Mesenchymal stem cell (in vitro differentiated cells and primary cell): ENCODE measurements at regions not wholly inside any gene's neighbourhood (a gene's known extent, or its start where the extent isn't known, plus 50 kb on each side); places are given as distances from the start of the nearest gene placed in this dataset.

ENCODE experiments used
- DNase-seq: peaks from one replicate; pipeline ENCODE4 v3.0.0-alpha.2; 2013
- H2AFZ ChIP-seq: one replicate; pipeline ENCODE4 v1.6.1; 2013; ENCODE audit warnings: low read depth, mild to moderate bottlenecking, control low read depth, inconsistent platforms, low read length, moderate library complexity
- H2AK5ac ChIP-seq: 2 replicates; pipeline ENCODE4 v1.6.1; 2013; ENCODE audit warnings: low read length, moderate library complexity, mild to moderate bottlenecking, inconsistent platforms; ENCODE audit not compliant: severe bottlenecking
- H2BK120ac ChIP-seq: one replicate; pipeline ENCODE4 v1.6.1; 2013; ENCODE audit warnings: low read depth, mild to moderate bottlenecking, inconsistent platforms, low read length, moderate library complexity
- H2BK12ac ChIP-seq, 2 experiments: one replicate each; pipeline ENCODE4 v1.6.1; 2013; ENCODE audit warnings: inconsistent platforms in 2 of 2, low read length in 2 of 2, mild to moderate bottlenecking in 2 of 2, moderate library complexity in 2 of 2, control low read depth in 1 of 2
- H2BK15ac ChIP-seq: one replicate; pipeline ENCODE4 v1.6.1; 2013; ENCODE audit warnings: mild to moderate bottlenecking, low read depth, inconsistent platforms; ENCODE audit not compliant: poor library complexity, severe bottlenecking
- H2BK5ac ChIP-seq: 2 replicates; pipeline ENCODE4 v1.6.1; 2013; ENCODE audit warnings: low read depth, mild to moderate bottlenecking, low read length, control low read depth, inconsistent platforms; ENCODE audit not compliant: poor library complexity, severe bottlenecking
- H3K14ac ChIP-seq, 2 experiments: one replicate each; pipeline ENCODE4 v1.6.1; 2013; ENCODE audit warnings: inconsistent platforms in 2 of 2, low read length in 2 of 2, control low read depth in 1 of 2, mild to moderate bottlenecking in 1 of 2, moderate library complexity in 1 of 2
- H3K18ac ChIP-seq, 2 experiments: one replicate each; pipeline ENCODE4 v1.6.1; 2013; ENCODE audit warnings: inconsistent platforms in 2 of 2, low read length in 2 of 2, control low read depth in 1 of 2, low read depth in 1 of 2, mild to moderate bottlenecking in 1 of 2
- H3K23ac ChIP-seq, 2 experiments: one replicate each; pipeline ENCODE4 v1.6.1; 2013; ENCODE audit warnings: inconsistent platforms in 2 of 2, low read length in 2 of 2, mild to moderate bottlenecking in 2 of 2, moderate library complexity in 2 of 2, control low read depth in 1 of 2
- H3K27ac ChIP-seq: 2 replicates; pipeline ENCODE4 v1.5.1; 2013; ENCODE audit warnings: mild to moderate bottlenecking, moderate library complexity, low read length, control low read depth, inconsistent platforms; ENCODE audit not compliant: poor library complexity, severe bottlenecking
- H3K27me3 ChIP-seq, 2 experiments: 2 replicates each; pipeline versions ENCODE4 v1.6.1 to v1.7.0; 2013; ENCODE audit warnings: low read length in 2 of 2, mild to moderate bottlenecking in 2 of 2, moderate library complexity in 2 of 2, control low read depth in 1 of 2, inconsistent platforms in 1 of 2; ENCODE audit not compliant: control insufficient read depth in 1 of 2, insufficient read depth in 1 of 2
- H3K36me3 ChIP-seq, 2 experiments: 2 replicates each; pipeline versions ENCODE4 v1.6.1 to v1.7.0; 2013; ENCODE audit warnings: low read length in 2 of 2, control low read depth in 1 of 2, inconsistent platforms in 1 of 2, low read depth in 1 of 2, mild to moderate bottlenecking in 1 of 2; ENCODE audit not compliant: insufficient read depth in 2 of 2, control insufficient read depth in 1 of 2
- H3K4ac ChIP-seq, 2 experiments: one replicate each; pipeline ENCODE4 v1.6.1; 2013; ENCODE audit warnings: inconsistent platforms in 2 of 2, low read length in 2 of 2, mild to moderate bottlenecking in 2 of 2, moderate library complexity in 2 of 2, control low read depth in 1 of 2, low read depth in 1 of 2
- H3K4me1 ChIP-seq: 2 replicates; pipeline ENCODE4 v1.6.1; 2013; ENCODE audit warnings: low read depth, low read length, control low read depth; ENCODE audit not compliant: control insufficient read depth, insufficient read depth
- H3K4me2 ChIP-seq: 2 replicates; pipeline ENCODE4 v1.6.1; 2013; ENCODE audit warnings: low read length, mild to moderate bottlenecking, inconsistent platforms; ENCODE audit not compliant: poor library complexity, severe bottlenecking
- H3K4me3 ChIP-seq, 2 experiments: 2 replicates each; pipeline versions ENCODE4 v1.5.1 to v1.7.0; 2013; ENCODE audit warnings: low read length in 2 of 2, mild to moderate bottlenecking in 2 of 2, control low read depth in 1 of 2, low read depth in 1 of 2; ENCODE audit not compliant: insufficient read depth in 1 of 2
- H3K79me1 ChIP-seq: replicated peaks from 2 replicates; pipeline ENCODE4 v1.6.1; 2013; ENCODE audit warnings: mild to moderate bottlenecking, control low read depth, low read length, inconsistent platforms; ENCODE audit not compliant: poor library complexity, severe bottlenecking
- H3K9ac ChIP-seq: 2 replicates; pipeline ENCODE4 v1.7.0; 2013; ENCODE audit warnings: mild to moderate bottlenecking, low read length, moderate library complexity
- H3K9me3 ChIP-seq: 2 replicates; pipeline ENCODE4 v1.7.0; 2013; ENCODE audit warnings: mild to moderate bottlenecking, low read length; ENCODE audit not compliant: control insufficient read depth
- H4K8ac ChIP-seq: one replicate; pipeline ENCODE4 v1.6.1; 2013; ENCODE audit warnings: inconsistent platforms, mild to moderate bottlenecking, low read length, moderate library complexity
- H4K91ac ChIP-seq: one replicate; pipeline ENCODE4 v1.6.1; 2013; ENCODE audit warnings: mild to moderate bottlenecking, low read length, inconsistent platforms
- WGBS: methylation state at CpG from one replicate; pipeline ENCODE4 v1.1.7; 2013; ENCODE audit warnings: mixed read lengths; 5-methylcytosine and 5-hydroxymethylcytosine counted together

DNA sequence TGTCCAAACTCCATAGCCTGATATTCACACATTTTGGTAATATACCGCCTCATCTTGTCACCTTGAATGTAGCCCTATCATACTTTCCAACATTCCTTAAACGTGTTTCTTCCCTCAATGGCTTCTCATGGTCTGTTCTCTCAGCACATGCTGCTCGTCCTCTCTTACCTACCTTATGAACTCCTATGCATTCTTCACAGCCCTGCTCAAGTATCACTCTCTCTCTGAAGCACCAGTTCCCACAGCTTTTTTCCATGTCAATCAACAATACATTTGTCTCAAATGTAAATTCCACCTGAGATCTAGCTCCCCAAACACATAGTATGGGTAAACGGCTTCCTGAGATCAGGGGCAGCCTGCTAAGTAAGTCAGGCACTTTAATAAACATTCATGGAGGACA, 85.2 kb upstream of the ZMIZ1 start:
- H3K36me3 ChIP-seq, result no peaks in the 10 kb centered on the region
- DNase-seq, result no peak
- H3K4me1 ChIP-seq, result peaks cover 13% of the 10 kb centered on the region
- no peak overlapping the region for H2BK12ac ChIP-seq
- H3K4ac ChIP-seq, result no peak overlapping the region
- no peak overlapping the region for H4K91ac ChIP-seq
- no peak overlapping the region for H3K4me3 ChIP-seq
- H2BK5ac ChIP-seq, result no peak overlapping the region
- H3K9ac ChIP-seq, result no peak overlapping the region
- peaks cover 0 to 3% of the 10 kb centered on the region in 2 experiments for H3K27me3 ChIP-seq
- H3K4me2 ChIP-seq, result no peak overlapping the region
- H3K14ac ChIP-seq, result no peak overlapping the region
- no peak overlapping the region for H3K23ac ChIP-seq
- H2BK120ac ChIP-seq, result no peak overlapping the region
- H2AK5ac ChIP-seq, result no peak overlapping the region
- no peak overlapping the region for H4K8ac ChIP-seq
- no peaks in the 10 kb centered on the region for H3K79me1 ChIP-seq
- no peak overlapping the region for H3K18ac ChIP-seq
- H2AFZ ChIP-seq, result no peak overlapping the region
- H3K9me3 ChIP-seq, result no peaks in the 10 kb centered on the region
- H3K27ac ChIP-seq, result no peak overlapping the region
- H2BK15ac ChIP-seq, result no peak overlapping the region
- WGBS, result 76% methylated on average over 4 of the region's 4 CpGs

- Histone ChIP-seq H4K91ac (no peak overlapping the region), H3K4me2 (no peak overlapping the region), H3K27me3 (peaks cover 0 to 3% of the 10 kb centered on the region in 2 experiments), H3K9me3 (no peaks in the 10 kb centered on the region), H3K23ac (no peak overlapping the region), H3K36me3 (no peaks in the 10 kb centered on the region), H3K4ac (no peak overlapping the region), H4K8ac (no peak overlapping the region), H2BK5ac (no peak overlapping the region), H2BK15ac (no peak overlapping the region), H3K4me3 (no peak overlapping the region), H3K9ac (no peak overlapping the region), H2AK5ac (no peak overlapping the region), H3K4me1 (peaks cover 10% of the 10 kb centered on the region), H2AFZ (no peak overlapping the region), H3K27ac (no peak overlapping the region), H3K79me1 (no peaks in the 10 kb centered on the region), H2BK120ac (no peak overlapping the region), H3K18ac (no peak overlapping the region), H2BK12ac (no peak overlapping the region), H3K14ac (no peak overlapping the region)
- no peak for DNase-seq
- WGBS, result 77% methylated on average over 8 of the region's 8 CpGs
These were observed 82.6 kb upstream of the ZMIZ1 start for GRCh38 chr10:78985973-78986818.

- WGBS, result 64% methylated on average over 1 of the region's 1 CpG
- no peak overlapping the region for H4K91ac ChIP-seq
- no peaks in the 10 kb centered on the region for H3K79me1 ChIP-seq
These were observed 77.6 kb upstream of the ZMIZ1 start for GRCh38 chr10:78991187-78991586.

DNA sequence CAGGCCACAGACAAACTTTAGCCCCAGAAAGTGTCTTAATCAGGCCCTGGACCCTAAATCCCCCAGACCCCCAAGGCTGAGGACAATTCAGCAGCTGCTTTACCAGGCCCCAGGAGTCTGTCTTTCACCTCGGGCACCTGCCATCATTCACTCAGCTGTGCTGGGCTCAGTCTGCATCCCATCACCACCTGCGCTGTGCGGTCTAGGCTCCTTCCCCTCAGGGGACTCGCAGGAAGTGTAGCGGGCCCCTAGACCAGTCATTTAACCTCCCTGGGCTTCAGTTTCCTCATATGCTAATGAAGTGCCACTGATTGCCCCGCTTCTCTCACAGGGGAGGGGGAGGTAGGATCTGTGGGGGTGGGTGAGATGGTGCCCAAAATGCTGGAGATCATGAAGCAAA, 76.4 kb upstream of the ZMIZ1 start:
- Histone ChIP-seq H2BK120ac (peak overlapping the region; percentile 55), H3K18ac (no peak overlapping the region), H2AFZ (no peak overlapping the region), H2BK5ac (no peak overlapping the region), H3K4ac (no peak overlapping the region), H3K27ac (no peak overlapping the region), H4K8ac (no peak overlapping the region), H3K36me3 (no peaks in the 10 kb centered on the region), H3K9me3 (no peaks in the 10 kb centered on the region), H4K91ac (no peak overlapping the region), H3K4me3 (no peak overlapping the region), H3K4me1 (no peaks in the 10 kb centered on the region), H3K4me2 (no peak overlapping the region), H3K9ac (no peak overlapping the region), H2AK5ac (no peak overlapping the region), H3K23ac (no peak overlapping the region), H2BK15ac (no peak overlapping the region), H3K79me1 (no peaks in the 10 kb centered on the region), H3K27me3 (peaks cover 0 to 13% of the 10 kb centered on the region in 2 experiments), H3K14ac (no peak overlapping the region), H2BK12ac (no peak overlapping the region)
- DNase-seq, result no peak
- 91% methylated on average over 3 of the region's 6 CpGs for WGBS

More at GRCh38 chr10:78991187-78991586, 77.6 kb upstream of the ZMIZ1 start:
- no peak overlapping the region for H3K4me3 ChIP-seq
- peaks cover 0 to 7% of the 10 kb centered on the region in 2 experiments for H3K27me3 ChIP-seq
- H4K8ac ChIP-seq, result no peak overlapping the region
- no peak overlapping the region for H3K23ac ChIP-seq
- peak; percentile 61 for DNase-seq
- no peaks in the 10 kb centered on the region for H3K9me3 ChIP-seq
- no peak overlapping the region for H2AFZ ChIP-seq
- H2BK12ac ChIP-seq, result no peak overlapping the region
- H3K4me2 ChIP-seq, result no peak overlapping the region
- H3K4ac ChIP-seq, result no peak overlapping the region
- H3K4me1 ChIP-seq, result no peaks in the 10 kb centered on the region
- no peak overlapping the region for H2BK15ac ChIP-seq
- no peaks in the 10 kb centered on the region for H3K36me3 ChIP-seq
- H3K18ac ChIP-seq, result no peak overlapping the region
- H3K9ac ChIP-seq, result no peak overlapping the region
- H2BK5ac ChIP-seq, result no peak overlapping the region
- no peak overlapping the region for H2AK5ac ChIP-seq
- H2BK120ac ChIP-seq, result no peak overlapping the region
- H3K27ac ChIP-seq, result no peak overlapping the region
- no peak overlapping the region for H3K14ac ChIP-seq
